Kidney glomerular epithelial cell (primary cell): ENCODE measurements at regions not wholly inside any gene's neighbourhood (a gene's known extent, or its start where the extent isn't known, plus 50 kb on each side); places are given as distances from the start of the nearest gene placed in this dataset.

Source experiments
- DNase-seq: peaks from one replicate; lab custom pipeline; 2025; lab: John Stamatoyannopoulos, UW

GRCh38 chr5:61965069-61965468 is 340.9 kb upstream of the KIF2A start:
- no peak for DNase-seq

GRCh38 chr5:61965490-61965889 is 340.5 kb upstream of the KIF2A start:
- DNase-seq = no peak

DNA sequence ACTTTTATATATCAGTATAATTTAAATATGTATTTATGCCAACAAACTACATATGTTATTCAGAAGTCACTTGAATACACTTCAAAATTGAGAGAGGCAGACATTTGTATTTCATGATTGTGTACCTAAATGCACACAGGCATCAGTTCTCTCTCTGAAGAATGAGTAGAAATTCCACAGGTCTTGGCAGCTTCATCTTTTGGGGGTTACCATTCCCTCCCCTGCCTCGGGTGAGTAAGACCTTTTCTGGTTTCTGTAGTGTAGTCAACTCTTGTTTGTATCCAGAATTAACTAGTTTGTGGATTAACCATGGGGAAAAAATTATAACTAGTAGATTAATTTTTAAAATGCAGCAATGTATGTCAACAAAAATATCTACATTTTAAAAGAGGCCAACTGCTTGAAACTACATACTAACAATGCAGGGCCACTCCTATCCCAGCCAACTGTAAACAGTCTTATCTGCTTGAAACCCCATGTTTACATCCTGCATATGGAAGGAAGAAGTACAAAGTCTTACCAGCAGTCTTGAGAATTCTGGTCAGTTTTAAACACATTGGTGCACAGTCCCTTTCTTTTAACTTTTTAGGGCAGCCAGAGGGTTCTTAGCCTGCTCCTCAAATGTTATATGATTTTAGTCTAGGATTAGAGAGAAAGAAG is 339.6 kb upstream of the KIF2A start:
- DNase-seq = no peak

GRCh38 chr5:61966997-61967396 is 339.0 kb upstream of the KIF2A start:
- DNase-seq = no peak

- no peak for DNase-seq
Observed at GRCh38 chr5:61967681-61968080, 338.3 kb upstream of the KIF2A start.

GRCh38 chr5:61969347-61969746 is 336.7 kb upstream of the KIF2A start:
- DNase-seq = peak; percentile 33

GRCh38 chr5:61969755-61970154 is 336.3 kb upstream of the KIF2A start:
- DNase-seq = peak; percentile 12

DNA sequence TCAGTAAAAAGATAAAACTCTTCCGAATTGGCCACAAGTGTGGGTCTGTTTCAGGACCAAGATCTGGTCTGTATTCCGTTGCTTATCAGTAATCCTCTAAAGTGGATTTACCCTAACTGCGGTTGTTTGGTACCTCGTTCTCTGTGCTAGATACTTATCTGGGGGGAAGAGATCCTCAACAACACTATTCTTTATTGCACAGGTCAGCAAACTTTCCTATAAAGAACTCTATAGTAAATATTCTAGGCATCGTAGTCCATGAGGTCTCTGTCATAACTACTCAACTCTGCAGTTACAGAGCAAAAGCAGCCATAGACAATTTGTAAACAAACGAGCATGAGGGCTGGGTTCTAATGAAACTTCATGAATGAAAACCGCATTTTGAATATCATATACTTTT is 335.8 kb upstream of the KIF2A start:
- DNase-seq = no peak

GRCh38 chr5:61974680-61975079 is 331.3 kb upstream of the KIF2A start:
- no peak for DNase-seq

DNA sequence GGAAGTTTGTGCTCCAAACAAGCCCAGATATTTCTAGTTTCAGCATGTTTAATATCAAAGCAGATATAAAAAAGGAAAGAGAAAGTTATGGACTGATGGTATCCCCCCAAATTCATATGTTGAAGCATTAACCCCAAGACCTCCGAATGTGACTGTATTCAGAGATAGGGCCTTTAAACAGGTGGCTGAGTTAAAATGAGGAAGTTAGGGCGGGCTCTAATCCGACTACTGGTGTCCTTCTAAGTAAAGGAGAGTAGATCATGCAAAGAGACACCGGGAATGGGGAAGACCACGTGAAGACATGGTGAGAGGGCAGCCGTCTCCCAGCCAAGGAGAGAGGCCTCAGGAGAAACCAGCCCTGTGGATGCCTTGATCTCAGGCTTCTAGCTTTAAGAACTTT is 324.1 kb upstream of the KIF2A start:
- no peak for DNase-seq

DNA sequence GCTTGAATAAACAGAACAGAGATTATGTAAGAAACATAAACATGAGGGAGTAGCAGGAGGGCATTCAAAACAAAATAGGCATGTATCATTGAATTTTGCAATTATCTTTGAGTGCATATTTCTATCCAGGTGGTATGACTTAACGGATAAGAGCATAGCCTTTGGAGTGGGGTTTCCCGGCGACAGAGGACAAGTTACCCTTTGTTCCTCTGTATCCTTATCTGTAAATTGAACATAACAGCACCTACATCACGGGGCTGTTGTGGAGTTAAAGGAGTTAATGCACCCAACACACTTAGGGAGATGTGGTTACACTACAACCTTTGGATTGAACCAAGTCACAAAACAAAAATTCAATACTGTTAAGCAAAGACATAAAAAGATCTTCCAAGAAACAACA is 314.6 kb upstream of the KIF2A start:
- no peak for DNase-seq

DNA sequence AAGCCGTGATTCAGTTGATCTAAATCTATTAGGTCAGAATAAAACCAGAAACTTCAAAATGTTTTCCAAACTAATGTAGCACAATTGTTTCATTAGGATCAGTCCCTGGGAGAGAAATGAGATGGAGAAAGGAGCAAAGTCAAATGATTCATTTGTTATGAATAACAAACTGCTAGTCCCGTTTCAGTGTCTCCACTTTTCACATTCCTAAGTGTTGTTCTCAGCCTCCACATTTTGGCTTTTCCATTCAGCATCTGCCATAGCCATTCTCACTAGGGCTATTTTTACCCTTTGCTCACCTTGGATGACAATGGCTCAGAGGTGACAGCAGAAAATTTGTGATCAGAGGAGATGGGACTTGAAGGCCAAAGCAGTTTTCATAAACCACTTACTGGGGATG is 314.1 kb upstream of the KIF2A start:
- peak; percentile 15 for DNase-seq

- no peak for DNase-seq
Observed at GRCh38 chr5:61993295-61993927, 312.6 kb upstream of the KIF2A start.

DNA sequence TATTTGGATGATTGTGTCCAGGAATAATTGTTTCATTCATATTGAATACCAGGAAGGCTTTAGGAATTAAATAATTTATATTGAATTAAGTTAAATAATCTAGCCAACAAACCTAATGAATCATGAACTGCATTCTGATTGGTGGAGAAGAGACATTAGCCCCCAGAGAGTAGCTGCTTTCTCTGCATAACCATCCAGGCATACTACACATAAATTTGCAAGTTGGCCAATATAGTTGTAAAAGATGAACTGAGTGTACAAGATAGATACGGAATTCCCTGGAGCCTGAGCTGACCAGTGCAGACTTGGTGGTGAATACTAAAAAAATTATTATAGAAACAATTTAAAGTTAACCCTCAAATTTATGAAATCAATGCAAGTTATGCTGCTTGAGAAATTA is 311.8 kb upstream of the KIF2A start:
- DNase-seq = no peak

- DNase-seq = no peak
Observed at GRCh38 chr5:61995486-61995885, 310.5 kb upstream of the KIF2A start.

- DNase-seq = no peak
Observed at GRCh38 chr5:61999371-61999770, 306.6 kb upstream of the KIF2A start.

DNA sequence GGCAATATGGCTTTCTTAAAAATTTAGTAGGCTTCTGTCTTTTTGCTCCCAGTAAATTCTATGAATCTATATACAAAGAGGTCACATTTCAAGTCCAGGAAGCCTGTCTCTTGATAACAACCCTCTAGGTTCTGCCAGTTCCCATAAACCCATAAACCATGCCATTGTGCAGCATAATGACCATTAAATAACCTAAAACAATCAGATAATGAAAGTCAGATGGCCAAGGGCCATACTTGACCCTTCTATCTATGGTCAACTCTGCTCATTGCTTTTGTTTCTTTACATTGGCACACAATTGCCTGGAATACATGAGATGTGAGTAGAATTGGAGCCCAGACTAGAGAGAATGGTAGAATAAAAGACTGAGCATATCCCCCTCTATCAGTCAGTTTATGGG is 305.4 kb upstream of the KIF2A start:
- no peak for DNase-seq

DNA sequence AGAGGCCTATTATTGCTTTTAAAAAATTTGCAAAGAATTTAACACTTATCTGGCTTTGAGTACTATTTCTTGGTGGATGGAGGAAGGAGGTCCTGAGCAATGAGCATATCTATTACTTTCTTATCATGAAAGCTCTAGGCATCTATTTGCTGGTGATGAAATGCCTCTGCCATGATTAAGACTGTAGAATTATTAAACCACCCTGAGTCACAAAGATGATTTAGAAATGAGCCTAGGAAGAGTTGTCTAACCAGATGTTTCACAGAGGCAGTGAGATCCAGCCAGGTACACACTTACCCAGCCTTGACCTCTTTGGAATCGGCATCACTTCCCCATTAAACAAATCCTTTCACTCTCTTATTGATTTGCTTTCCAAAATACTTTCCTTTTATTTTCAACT is 304.4 kb upstream of the KIF2A start:
- peak; percentile 32 for DNase-seq

DNA sequence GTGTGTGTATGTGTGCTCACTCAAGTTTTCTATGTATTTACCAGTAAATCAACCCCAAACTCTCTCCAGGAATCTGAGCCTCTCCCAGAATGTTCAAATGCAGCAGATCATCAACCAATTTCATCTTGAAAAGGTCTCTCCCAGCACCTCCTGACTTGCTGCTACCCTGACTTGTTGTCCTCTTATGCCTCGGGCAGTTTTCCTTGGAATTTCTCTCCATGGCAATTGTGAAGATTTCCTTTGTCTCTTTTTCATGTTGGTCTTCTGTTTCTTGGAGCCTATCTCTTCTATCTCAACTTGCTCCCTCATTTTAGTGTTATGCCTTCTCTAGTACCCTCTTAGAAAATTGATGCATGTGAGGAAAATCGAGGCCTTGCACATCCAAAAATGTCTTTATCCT is 303.6 kb upstream of the KIF2A start:
- no peak for DNase-seq

DNA sequence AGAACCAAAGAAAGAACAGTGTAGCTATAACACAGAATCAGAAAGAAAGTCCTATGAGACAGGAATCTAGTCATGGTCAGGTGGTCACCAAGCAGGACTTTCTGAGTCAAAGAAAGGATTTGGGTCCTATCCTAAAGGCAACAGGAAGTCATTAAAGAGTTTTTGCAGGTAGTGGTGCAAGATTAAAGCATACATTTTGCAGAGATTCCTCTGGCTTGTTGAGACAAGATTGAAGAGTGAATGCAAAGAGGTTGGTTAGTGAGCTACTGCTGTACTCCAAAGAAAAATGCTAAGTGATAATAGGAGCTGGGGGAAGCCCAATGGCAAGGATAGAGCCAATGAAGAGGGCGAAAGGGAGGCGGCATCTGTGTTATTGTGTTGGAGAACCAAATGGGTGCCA is 300.5 kb upstream of the KIF2A start:
- no peak for DNase-seq

DNA sequence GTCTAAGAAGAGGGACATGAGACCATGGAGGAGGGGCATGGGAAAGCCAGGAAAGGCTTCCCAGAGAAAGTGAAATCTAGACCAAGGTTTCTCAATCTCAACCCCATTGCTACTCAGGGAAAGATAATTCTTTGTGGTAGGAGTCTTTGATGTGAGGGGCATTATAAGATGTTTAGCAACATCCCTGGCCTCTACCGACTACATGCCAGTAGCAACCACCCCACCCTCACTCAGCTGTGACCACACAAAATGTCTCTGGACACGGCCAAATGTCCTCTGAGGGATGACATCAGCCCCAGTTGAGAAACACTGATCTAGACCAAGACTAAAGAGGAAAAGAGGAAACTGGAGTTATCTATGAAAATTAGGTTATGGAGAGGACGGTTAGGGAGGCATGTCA is 298.5 kb upstream of the KIF2A start:
- no peak for DNase-seq

- no peak for DNase-seq
Observed at GRCh38 chr5:62011089-62011664, 294.8 kb upstream of the KIF2A start.

DNA sequence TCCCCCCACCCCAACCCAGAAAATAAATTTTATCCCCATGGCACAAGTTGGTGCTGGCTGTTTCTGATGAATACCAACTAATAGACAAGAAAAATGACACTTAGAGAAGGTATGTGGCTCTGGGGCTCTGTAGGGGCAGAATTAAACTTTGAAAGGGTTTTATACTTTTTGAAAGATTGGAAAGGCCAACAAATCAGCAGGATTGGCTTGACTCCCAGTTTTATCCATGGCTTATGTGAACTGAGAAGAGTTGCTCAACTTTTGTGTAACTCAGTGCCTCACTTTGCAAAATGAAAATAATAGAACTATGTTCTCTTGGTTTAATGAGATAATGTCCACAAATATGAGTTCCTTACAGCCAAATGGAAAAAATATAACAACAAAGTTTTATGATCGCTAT is 288.9 kb upstream of the KIF2A start:
- DNase-seq = no peak

DNA sequence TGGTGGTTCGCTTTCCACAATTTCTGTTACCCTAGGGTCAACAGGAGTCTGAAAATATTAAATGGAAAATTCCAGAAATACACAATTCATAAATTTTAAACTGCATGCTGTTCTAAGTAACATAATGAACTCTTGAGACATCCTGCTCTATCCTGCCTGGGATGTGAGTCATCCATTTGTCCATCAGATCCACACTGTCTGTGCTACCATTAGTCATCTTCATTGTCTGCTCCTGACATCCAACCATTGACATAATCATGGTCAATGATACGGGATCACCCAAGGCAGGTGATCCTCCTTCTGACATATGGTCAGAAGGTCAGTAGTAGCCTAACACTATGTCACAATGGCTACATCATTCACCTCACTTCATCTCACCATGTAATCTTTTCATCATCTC is 276.7 kb upstream of the KIF2A start:
- DNase-seq = peak; percentile 75
